HG02970 (cell line): ENCODE measurements at regions not wholly inside any gene's neighbourhood (a gene's known extent, or its start where the extent isn't known, plus 50 kb on each side); places are given as distances from the start of the nearest gene placed in this dataset.
"Not testable (repeated sequence)": the region's sequence is repeated elsewhere in the genome, so short reads cannot be mapped to it uniquely, and the experiment has no call there.

Source experiments
- ATAC-seq: cut with Tn5 transposase; IDR thresholded peaks from one replicate; pipeline ENCODE4 v1.9.1; 2021; ENCODE audit warnings: mild to moderate bottlenecking, moderate library complexity, moderate number of reproducible peaks; ENCODE audit not compliant: unreplicated experiment, low FRiP score

DNA sequence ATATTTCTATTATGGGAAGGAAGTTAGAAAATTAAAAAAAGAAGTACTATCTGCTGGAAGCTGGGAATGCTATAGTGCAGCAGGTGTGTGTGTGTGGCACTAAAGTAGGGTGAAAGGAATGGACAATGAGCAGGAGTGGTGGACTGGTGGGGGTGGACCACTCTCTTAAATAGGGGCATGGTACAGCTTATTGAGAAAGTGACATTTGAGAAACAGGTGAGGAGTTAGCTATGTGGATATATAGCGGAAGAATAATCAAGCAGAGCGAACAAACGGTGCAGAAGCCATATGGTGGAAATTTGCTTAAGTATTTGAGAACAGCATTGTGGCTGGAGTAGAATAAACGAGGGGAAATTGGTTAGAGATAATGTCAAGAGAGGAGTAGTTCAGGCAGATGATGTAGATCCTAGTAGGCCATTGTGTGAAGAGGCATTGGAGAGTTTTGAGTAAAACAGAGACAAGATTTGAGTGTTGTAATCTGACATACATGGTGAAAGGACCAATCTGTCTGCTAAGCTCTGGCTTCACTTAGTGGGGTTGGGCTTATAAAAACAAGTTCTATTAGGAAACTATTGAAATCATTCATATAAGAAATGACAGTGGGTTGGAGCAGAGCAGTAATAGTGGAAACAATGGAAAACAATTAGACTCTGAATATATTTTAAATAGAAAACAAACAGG is 149.2 kb upstream of the SYT10 start:
- no peak for ATAC-seq

DNA sequence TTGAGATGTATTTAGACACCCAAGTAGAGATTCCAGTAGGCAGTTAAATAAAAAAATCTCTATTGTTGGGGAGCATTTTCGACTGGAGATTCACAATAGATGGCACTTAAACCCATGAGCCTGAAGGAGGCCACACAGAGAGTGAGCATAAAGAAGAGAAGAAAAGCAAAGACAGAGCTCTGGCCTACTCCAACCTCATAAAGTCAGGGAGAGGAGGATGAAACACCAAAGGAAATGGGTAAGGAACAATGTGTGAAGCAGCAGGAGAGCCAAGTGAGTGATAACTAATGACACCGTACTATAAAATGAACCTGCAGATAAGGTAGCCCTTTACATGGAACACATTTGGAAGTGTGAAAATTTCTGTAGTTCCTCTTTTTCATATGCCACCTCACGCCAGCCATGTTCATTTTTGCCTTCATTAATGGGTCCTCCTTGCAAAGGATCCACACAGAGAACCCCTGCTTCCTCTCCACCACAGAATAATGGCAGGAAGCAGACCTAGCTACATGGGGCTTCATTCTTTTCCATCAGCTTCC is 150.0 kb upstream of the SYT10 start:
- ATAC-seq = no peak

DNA sequence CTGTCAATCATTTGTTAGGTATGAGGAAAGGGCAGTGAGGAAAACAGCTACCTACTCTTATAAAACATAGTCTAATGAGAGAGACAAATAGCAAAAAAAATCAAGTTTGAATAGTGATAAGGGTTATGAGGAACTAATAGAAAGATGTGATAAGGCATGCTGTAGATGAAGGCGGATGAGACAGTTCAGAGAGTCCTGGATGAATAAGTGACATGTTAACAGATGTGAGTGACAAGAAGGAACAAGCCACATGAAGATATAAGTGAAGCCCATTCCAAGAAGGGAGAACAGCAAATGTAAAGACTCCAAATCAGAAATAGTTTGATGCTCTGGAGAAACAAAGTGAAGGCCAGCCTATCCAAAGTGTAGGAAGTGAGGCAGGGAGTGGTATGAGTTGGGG is 154.1 kb upstream of the SYT10 start:
- no peak for ATAC-seq

GRCh38 chr12:33596061-33596460 is 156.4 kb upstream of the SYT10 start:
- no peak for ATAC-seq

DNA sequence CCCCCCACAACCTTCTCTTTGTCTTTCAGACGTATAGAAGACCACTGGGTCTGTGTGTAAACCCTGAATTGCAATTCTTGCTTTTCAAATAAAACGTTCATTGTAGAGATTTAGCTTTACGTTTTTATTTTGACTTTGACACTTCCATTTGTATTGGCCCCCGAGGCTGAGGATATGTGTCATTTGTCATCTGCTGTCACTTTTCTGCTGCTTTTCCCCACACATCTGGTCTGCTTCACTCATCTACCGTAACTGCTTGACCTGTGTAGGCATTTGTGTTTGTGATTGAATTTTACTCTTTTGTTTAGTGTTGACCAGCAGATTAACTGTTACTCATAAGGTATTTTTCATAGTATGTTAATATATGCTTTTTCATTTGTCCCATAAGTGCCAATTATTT is 157.2 kb upstream of the SYT10 start:
- ATAC-seq = no peak

GRCh38 chr12:33602515-33602914 is 162.9 kb upstream of the SYT10 start:
- no peak for ATAC-seq

DNA sequence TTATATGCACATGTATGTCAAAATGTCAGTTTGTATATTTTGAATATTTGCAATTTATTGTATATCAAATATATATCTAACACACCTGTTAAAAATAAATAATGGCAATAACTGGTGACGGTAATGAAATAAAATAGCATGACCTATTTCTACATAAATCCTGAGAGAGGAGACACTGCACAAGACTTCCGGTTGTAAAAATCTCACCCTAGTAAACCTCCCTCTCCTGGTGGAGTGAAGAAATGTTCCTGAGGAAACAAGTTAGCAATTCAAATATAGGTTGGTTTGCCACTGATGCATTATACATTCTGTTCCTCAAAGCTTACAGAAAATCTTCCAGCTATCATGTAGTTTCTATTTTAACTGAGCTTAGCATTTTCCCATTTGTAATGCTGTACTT is 166.1 kb upstream of the SYT10 start:
- ATAC-seq = no peak

DNA sequence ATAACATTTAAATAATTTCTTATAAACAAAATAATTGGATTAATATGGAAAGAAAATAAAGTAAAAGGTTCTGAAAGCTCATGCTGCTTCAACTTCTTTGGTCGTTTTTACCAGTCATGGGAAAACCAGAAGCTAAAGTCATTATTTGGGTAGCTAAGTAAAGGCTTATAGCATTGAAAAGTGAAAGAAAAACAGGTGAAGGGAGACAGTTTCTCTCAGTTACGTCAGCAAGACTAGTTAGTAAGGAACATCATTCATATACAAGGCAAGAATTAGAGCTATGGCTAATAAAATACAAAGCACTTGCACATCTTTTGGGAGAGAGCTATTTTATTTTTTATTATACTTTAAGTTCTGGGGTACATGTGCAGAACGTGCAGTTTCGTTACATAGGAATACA is 170.3 kb upstream of the SYT10 start:
- no peak for ATAC-seq

DNA sequence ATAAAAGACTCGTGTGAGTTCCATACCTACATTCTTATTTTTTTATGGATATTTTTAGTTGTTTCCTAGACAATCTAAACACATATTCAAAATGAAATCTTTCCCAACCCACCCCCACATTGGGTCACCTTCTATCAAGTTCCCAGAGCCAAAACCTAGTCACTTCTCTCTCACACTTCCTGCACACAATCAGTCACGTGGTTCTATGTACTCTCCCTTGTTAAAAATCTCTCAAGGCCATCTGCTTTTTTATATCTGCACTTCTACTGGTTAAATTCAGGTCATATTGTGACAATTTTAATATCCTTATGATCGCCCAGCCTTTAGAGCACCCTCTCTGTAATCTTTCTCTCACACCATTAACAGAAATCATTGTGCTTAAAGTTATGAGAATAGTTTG is 175.0 kb upstream of the SYT10 start:
- ATAC-seq = no peak

- ATAC-seq = no peak
These were observed 177.6 kb upstream of the SYT10 start for GRCh38 chr12:33617218-33617617.

GRCh38 chr12:33628087-33628486 is 188.5 kb upstream of the SYT10 start:
- no peak for ATAC-seq

DNA sequence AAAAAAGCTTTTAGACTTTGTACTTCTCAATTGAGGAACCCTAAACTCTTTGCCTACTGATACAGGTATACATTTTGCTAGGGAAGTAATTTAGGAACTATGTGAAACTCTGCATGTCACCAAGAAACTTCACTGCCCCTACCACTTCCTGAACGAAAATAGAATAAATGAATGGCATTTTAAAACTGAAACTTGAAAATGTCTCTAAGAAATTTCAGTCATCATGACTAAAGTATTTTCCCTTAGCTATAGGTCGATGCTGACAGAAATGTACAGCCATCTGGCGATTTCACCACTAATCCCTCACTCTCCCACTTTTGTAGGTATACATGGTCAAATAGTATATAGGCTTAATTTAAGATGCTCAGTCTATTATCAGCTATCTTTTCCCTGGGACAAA is 194.9 kb upstream of the SYT10 start:
- ATAC-seq = no peak

- not testable (repeated sequence) for ATAC-seq
These were observed 197.3 kb upstream of the SYT10 start for GRCh38 chr12:33636930-33637329.

DNA sequence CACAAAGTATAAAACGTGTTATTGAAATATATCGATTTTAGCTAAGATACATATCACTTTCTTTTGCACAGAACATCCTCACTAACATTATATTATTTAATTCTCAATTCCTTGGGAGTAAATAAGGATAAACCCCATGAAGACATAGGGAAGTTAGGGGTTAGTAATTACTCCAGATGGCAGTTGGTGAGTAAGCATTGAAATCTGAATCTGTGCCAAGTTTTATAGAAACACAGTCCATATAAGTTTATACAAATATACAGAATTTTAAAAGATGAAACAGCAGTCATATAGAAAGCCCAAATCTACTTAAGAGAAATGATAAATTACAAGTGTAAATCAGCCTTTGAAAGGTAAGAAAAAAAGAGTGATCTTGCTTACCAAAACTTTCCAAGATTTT is 200.4 kb upstream of the SYT10 start:
- no peak for ATAC-seq

- ATAC-seq = no peak
These were observed 210.4 kb upstream of the SYT10 start for GRCh38 chr12:33649992-33650391.

DNA sequence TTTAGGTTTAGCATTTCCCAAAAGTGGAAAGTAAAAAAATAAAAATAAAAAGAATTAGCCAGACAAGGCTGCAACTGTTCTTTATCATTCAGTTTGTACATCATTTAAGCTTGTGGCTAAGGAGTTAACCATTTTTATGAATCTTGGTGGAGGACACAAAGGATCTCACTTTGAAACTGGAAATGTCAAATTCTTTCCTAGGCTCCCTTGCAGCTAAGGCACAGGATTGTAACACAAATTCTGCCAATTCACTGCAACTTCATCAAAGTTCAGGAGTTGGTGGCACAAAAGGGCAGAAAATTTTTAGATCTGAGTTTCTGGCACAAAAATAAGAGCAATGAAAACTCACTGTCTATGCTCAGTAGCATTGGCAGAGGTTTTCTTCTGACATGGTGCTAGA is 211.2 kb upstream of the SYT10 start:
- ATAC-seq = no peak

DNA sequence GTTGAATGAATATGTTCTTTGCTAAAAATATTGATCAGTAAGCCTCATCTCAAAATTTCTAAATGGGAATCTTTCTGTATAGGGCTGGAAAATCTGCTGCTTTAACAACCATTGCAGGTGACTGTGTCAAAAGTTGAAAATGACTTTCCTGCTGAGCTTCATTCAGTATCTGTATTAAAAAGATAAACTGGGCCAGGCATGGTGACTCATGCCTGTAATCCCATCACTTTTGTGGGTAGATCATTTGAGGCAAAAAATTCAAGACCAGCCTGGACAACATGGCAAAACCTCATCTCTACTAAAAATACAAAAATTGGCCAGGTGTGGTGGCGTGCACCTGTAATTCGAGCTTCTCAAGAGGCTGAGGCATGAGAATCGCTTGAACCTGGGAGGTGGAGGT is 213.7 kb upstream of the SYT10 start:
- ATAC-seq = no peak

DNA sequence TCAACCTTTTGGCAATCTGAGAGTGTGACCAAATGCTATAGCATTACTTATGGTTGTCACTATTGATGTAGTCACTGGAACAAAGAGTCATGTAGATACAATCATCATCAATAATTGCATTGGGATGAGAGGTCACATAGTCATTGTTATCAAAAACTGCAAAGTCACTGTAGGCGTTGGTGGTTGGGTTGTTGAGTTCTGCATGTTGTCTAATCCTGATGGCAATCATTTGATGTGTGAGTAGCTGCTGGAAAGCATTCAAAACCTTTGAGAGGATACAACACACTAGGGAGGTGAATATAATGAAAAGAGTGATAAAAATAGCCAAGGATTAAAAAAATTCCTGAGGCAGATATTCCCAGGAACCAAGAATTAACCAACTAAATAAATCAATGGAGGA is 214.7 kb upstream of the SYT10 start:
- ATAC-seq = no peak

DNA sequence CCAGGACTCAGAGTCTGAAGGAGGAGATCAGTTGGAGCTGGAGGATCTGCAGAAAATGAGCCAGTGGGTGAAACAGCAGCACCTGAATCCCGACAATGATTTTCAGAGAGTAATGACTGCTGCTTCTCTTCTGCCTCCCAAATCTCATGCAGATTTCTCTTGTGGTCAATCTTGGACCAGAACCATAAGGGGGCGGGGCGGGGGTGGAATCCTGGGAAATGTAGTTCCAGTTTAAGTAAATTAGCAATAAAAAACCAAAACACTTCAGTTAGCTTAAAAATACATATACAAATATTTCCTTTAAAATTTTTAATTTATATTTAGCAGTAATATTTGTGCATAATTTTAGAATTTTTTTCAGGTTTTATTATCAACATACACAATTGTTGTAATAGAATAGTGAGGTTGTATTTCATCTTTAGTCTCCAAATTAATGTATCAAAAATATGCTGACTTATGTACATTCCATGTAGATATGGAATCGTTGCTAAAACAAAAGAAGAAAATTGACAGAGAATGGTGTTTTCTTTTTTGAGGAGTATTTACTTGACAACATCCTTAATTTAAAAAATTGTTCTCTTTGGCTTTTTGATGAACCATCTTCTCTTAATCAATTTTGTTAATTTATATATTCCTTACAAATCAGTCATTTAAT is 223.5 kb upstream of the SYT10 start:
- no peak for ATAC-seq

DNA sequence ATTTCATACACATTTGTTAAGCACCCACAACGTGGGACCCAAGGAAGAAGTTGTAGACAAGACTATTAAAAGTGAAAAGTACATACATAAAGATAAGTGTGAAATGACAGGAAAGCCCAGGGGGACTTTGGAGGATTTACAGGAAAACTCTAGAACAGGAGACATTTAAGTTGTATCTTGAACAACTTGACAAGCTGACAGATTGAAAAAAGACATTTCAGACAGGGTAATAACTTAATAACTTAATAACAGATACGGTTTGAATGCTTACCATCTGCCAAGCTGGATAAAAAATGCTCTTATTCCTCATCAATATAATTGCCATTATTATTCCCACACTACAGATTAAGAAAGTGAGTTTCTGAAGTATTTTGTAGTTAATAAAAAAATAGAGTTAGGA is 229.7 kb upstream of the SYT10 start:
- no peak for ATAC-seq

GRCh38 chr12:33670284-33670683 is 230.7 kb upstream of the SYT10 start:
- no peak for ATAC-seq

GRCh38 chr12:33671676-33672075 is 232.1 kb upstream of the SYT10 start:
- no peak for ATAC-seq
